Spleen (tissue), 7 donors: ENCODE measurements at regions not wholly inside any gene's neighbourhood (a gene's known extent, or its start where the extent isn't known, plus 50 kb on each side); places are given as distances from the start of the nearest gene placed in this dataset.
A peak's percentile ranks its signal among the peaks of the same experiment; 100 is the strongest.

Source experiments
- POLR2A ChIP-seq, 3 donors: fragments of 450-650 bp; IDR thresholded peaks; one replicate each; pipeline ENCODE4 v1.5.1; 2017; ENCODE audit warnings: antibody characterized with exemption in 3 of 3, mild to moderate bottlenecking in 1 of 3
- POLR2AphosphoS5 ChIP-seq, 3 donors: sonication (generic); formaldehyde crosslinking; IDR thresholded peaks; one replicate each; pipeline ENCODE4 v1.5.1; 2017; ENCODE audit warnings: antibody characterized with exemption in 3 of 3
- TF ChIP-seq, protein P1 (sequence below), 11 experiments: fragments of 200-600 bp in 7 of 11; fragments of 450-650 bp in 4 of 11; sonication (generic) in 4 of 11; IDR thresholded peaks in 8 of 11; conservative IDR thresholded peaks in 3 of 11; 1 replicate in 7 of 11; 2 replicates in 4 of 11; pipeline versions ENCODE4 v1.4.0 to v1.8.0; 2016 to 2021; ENCODE audit warnings: antibody characterized with exemption in 11 of 11, inconsistent platforms in 4 of 11, mild to moderate bottlenecking in 1 of 11
- donor health status: DM: no; HTN: no; CAD: no; lungs with moderate emphysema.
- donor health status: DM: no; HTN: no; CAD: no.
- donor health status: DM: no; HTN: no; CAD: no.

- no peak for TF ChIP-seq POLR2A (IDR thresholded peaks at IDR 0.05)
- no peak for TF ChIP-seq POLR2AphosphoS5 (IDR thresholded peaks at IDR 0.05)
- TF ChIP-seq, protein P1, sequence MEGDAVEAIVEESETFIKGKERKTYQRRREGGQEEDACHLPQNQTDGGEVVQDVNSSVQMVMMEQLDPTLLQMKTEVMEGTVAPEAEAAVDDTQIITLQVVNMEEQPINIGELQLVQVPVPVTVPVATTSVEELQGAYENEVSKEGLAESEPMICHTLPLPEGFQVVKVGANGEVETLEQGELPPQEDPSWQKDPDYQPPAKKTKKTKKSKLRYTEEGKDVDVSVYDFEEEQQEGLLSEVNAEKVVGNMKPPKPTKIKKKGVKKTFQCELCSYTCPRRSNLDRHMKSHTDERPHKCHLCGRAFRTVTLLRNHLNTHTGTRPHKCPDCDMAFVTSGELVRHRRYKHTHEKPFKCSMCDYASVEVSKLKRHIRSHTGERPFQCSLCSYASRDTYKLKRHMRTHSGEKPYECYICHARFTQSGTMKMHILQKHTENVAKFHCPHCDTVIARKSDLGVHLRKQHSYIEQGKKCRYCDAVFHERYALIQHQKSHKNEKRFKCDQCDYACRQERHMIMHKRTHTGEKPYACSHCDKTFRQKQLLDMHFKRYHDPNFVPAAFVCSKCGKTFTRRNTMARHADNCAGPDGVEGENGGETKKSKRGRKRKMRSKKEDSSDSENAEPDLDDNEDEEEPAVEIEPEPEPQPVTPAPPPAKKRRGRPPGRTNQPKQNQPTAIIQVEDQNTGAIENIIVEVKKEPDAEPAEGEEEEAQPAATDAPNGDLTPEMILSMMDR (IDR thresholded peaks at IDR 0.05 in 8 of 11, conservative IDR thresholded peaks at IDR 0.05 in 3 of 11) = peak in 6 of 11 experiments; percentile 12 to 46 (median 30)
Measured at GRCh38 chr7:137169282-137169698, 174.2 kb downstream of the PTN start.
